Prostate gland (tissue), 2 donors: ENCODE measurements at regions not wholly inside any gene's neighbourhood (a gene's known extent, or its start where the extent isn't known, plus 50 kb on each side); places are given as distances from the start of the nearest gene placed in this dataset.

ENCODE experiments used
- CTCF ChIP-seq, 4 experiments: fragments of 200-600 bp in 2 of 4; fragments of 450-650 bp in 2 of 4; sonication (generic) in 2 of 4; IDR thresholded peaks; 1 replicate in 3 of 4; 2 replicates in 1 of 4; pipeline ENCODE4 v1.5.1; 2016 to 2019; ENCODE audit warnings: antibody characterized with exemption in 4 of 4, mild to moderate bottlenecking in 2 of 4, moderate library complexity in 2 of 4
- POLR2A ChIP-seq: fragments of 450-650 bp; IDR thresholded peaks from one replicate; pipeline ENCODE4 v1.6.1; 2016; ENCODE audit warnings: antibody characterized with exemption, mild to moderate bottlenecking
- POLR2AphosphoS5 ChIP-seq: sonication (generic); formaldehyde crosslinking; IDR thresholded peaks from one replicate; pipeline ENCODE4 v1.6.1; 2017; ENCODE audit warnings: antibody characterized with exemption

GRCh38 chr9:135353935-135354334 is 125.6 kb upstream of the PPP1R26 start:
- TF ChIP-seq POLR2A (no peak), CTCF (IDR thresholded peaks at IDR 0.05) (no peak), POLR2AphosphoS5 (no peak)
